ENCODE measurements at regions not wholly inside any gene's neighbourhood (a gene's known extent, or its start where the extent isn't known, plus 50 kb on each side); places are given as distances from the start of the nearest gene placed in this dataset.

DNA sequence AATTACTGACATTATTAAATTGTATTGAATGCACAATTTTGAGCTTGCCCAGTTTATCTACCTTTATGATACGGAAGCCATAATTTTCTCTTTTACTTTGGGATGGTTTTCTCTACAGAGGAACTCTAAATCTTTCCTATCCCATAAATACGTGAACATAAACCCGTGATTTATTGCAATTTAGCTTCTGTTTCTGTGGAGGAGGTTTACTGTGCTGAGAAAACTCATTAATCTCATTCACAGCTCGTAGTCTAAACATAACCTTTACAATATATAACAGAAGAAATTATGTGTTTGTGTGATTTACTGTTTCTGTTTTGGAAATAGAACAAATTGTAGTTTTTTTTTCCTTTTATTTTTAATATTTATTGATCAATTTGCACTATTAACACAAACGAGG is 207.1 kb upstream of the PCDH9 start:
- Histone ChIP-seq H3K4me3 (ENCODE audit: low read depth, low read length) (no peak overlapping the region), H3K36me3 (ENCODE audit: control insufficient read depth, insufficient read depth, low read length) (no peaks in the 10 kb centered on the region), H3K27me3 (ENCODE audit: control insufficient read depth, insufficient read depth, low read length) (no peaks in the 10 kb centered on the region)
- DNase-seq (ENCODE audit: low read depth), result no peak
- CTCF ChIA-PET, result no interaction called here
- POLR2A ChIA-PET, result no interaction called here
- TF ChIP-seq, protein P1, sequence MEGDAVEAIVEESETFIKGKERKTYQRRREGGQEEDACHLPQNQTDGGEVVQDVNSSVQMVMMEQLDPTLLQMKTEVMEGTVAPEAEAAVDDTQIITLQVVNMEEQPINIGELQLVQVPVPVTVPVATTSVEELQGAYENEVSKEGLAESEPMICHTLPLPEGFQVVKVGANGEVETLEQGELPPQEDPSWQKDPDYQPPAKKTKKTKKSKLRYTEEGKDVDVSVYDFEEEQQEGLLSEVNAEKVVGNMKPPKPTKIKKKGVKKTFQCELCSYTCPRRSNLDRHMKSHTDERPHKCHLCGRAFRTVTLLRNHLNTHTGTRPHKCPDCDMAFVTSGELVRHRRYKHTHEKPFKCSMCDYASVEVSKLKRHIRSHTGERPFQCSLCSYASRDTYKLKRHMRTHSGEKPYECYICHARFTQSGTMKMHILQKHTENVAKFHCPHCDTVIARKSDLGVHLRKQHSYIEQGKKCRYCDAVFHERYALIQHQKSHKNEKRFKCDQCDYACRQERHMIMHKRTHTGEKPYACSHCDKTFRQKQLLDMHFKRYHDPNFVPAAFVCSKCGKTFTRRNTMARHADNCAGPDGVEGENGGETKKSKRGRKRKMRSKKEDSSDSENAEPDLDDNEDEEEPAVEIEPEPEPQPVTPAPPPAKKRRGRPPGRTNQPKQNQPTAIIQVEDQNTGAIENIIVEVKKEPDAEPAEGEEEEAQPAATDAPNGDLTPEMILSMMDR (IDR thresholded peaks at IDR 0.05; ENCODE audit: insufficient read depth, low read depth, low read length), result no peak

DNA sequence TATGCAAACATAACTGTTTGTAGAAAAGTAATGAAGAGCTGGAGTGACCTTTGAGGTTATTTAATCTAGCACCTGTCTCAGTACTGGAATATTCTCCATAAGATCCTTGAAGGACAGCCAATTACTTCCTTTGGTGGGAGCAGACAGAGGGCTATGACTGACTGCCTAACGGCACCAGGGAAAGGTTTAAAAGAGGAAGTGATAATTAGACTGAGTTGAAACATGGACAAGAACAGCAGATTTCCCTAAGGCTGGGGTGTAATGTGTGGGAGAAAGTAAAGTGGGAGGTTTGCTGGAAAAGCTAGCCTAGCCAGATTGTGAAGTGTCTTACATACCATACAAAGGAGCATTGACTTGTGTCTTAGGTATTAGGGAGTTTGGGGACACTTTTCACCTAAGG is 191.3 kb upstream of the PCDH9 start:
- Histone ChIP-seq H3K27me3 (ENCODE audit: control insufficient read depth, insufficient read depth, low read length) (no peaks in the 10 kb centered on the region), H3K4me3 (ENCODE audit: low read depth, low read length) (no peak overlapping the region), H3K36me3 (ENCODE audit: control insufficient read depth, insufficient read depth, low read length) (no peaks in the 10 kb centered on the region)
- ChIA-PET CTCF (no interaction called here), POLR2A (no interaction called here)
- no peak for DNase-seq (ENCODE audit: low read depth)
- TF ChIP-seq, protein P1 (IDR thresholded peaks at IDR 0.05; ENCODE audit: insufficient read depth, low read depth, low read length), result no peak

DNA sequence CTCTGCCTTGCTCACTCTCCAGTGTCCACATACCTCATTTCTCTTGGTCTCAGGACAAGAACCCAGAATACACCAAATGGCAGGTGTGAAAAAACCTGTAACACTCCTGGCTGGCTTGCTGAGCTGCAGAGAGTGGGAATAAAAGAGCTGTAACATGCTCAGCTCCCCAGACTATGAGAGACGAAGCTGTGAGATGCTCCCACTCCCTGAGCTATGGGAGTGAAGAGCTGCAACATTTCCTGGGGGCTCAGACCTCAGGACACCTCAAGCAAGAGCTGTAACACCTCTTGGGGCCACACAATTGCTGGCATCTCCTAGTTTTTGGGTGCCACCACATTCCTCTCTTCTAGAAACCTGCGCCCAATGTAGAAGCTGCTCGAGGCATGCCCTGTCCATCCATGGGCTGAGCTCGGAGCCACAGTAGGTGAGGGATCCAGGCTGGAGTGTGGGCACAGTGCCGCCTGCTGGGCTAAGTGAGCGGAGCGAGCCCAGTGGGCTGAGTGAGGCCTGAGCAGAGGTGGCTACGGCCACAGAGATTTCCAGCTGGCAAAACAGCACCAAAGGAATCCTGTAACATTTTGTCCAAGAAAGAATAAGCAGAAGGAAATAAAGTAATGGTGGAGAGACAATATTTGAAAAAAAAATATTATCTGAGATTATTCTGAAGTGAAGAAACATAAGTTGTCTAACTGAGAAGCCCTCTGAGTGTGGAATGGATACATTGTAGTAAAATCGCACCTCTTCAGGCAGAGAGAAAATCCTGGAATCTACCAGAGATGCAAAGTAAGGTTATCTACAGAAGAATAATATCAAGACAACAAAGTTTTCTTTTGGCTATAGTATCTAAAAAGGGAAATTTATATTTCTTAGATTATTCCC is 186.2 kb upstream of the PCDH9 start:
- POLR2A ChIA-PET, result no interaction called here
- CTCF ChIA-PET, result interaction anchor here (0.6 to 1.1 kb wide), 3 partner anchors 36 to 169 kb away, joined by 3 read pairs; no protein-coding TSS in a partner anchor
- H3K36me3 ChIP-seq (ENCODE audit: control insufficient read depth, insufficient read depth, low read length), result no peaks in the 10 kb centered on the region
- no peak for DNase-seq (ENCODE audit: low read depth)
- H3K4me3 ChIP-seq (ENCODE audit: low read depth, low read length), result no peak overlapping the region
- no peaks in the 10 kb centered on the region for H3K27me3 ChIP-seq (ENCODE audit: control insufficient read depth, insufficient read depth, low read length)
- TF ChIP-seq, protein P1 (IDR thresholded peaks at IDR 0.05; ENCODE audit: insufficient read depth, low read depth, low read length), result peak; percentile 59

DNA sequence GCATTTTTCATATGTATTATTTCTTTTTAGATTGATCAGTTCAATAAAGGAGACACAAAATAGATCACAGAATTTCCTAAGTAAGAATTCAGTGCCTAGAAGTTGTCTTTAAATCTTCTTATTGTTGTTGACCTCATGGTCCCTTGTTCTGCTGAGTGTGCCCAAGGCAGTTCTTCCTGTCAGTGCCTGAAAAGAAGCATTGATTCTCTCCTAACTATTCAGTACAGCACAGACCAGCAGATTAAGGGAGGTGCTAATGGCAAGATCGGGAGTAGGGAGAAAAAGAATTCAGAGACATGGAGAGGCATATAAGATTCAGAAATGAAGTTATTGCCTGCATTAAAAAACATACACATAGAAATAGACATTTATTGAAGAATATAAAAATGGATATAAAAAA is 180.5 kb upstream of the PCDH9 start:
- TF ChIP-seq, protein P1 (IDR thresholded peaks at IDR 0.05; ENCODE audit: insufficient read depth, low read depth, low read length), result no peak
- ChIA-PET POLR2A (no interaction called here), CTCF (no interaction called here)
- no peaks in the 10 kb centered on the region for H3K27me3 ChIP-seq (ENCODE audit: control insufficient read depth, insufficient read depth, low read length)
- no peak for DNase-seq (ENCODE audit: low read depth)
- no peaks in the 10 kb centered on the region for H3K36me3 ChIP-seq (ENCODE audit: control insufficient read depth, insufficient read depth, low read length)
- H3K4me3 ChIP-seq (ENCODE audit: low read depth, low read length), result no peak overlapping the region

DNA sequence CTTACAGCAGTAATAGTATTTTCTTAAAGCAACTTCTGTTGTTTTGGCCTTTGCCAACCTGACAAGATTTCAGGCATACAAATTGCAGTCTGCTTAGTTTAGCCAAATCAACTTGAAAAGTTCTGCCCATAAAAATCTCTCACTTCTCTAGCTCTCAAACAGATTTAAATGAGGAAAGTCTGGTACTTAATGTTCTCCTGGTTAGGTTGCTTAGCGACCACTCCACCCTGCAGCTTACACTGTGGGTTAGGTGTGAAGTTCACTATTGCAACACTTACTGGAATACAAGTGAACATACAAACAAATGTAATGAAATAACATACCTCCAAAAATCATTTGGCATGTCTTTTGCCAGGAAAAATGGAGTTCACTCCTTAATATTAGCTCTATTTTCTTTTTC is 178.7 kb upstream of the PCDH9 start:
- POLR2A ChIA-PET, result no interaction called here
- TF ChIP-seq, protein P1 (IDR thresholded peaks at IDR 0.05; ENCODE audit: insufficient read depth, low read depth, low read length), result no peak
- Histone ChIP-seq H3K36me3 (ENCODE audit: control insufficient read depth, insufficient read depth, low read length) (no peaks in the 10 kb centered on the region), H3K4me3 (ENCODE audit: low read depth, low read length) (no peak overlapping the region), H3K27me3 (ENCODE audit: control insufficient read depth, insufficient read depth, low read length) (no peaks in the 10 kb centered on the region)
- DNase-seq (ENCODE audit: low read depth), result no peak
- CTCF ChIA-PET, result no interaction called here

Measured in BJ (cell line).